ENCODE measurements at regions not wholly inside any gene's neighbourhood (a gene's known extent, or its start where the extent isn't known, plus 50 kb on each side); places are given as distances from the start of the nearest gene placed in this dataset.

DNA sequence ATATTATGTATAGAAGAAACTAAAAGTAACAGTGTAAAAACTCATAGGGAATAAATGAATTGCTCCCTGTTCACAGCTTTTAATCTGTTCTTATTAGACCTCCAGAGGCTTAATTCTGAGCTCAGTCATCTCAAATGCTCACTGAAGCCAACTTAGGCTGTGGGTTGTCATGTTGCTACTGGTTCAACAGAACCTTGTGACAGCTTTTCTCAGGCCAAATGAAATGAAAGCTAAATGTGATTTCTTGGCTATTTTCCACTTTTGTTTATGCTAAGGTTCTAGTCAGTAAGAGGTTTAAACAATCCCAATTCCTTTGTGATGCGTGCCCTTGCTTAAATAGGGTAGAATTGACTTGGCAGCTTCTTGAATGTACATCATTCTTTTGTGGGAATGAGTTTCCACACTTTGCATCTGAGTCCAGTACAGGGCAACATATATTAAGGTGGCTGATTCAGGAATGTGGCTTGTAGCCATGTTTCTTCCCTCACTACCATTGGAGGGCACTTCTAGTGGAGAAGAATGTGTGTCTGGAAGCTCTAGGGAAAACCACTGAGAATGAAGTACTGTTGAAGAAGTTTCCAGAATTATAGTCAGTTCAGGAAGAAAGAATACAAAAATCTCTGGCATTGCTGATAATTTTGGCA is 156.4 kb downstream of the NEDD1 start:
- TF ChIP-seq RCOR1 (IDR thresholded peaks at IDR 0.05; ENCODE audit: low read length) (no peak), TAF1 (IDR thresholded peaks at IDR 0.05; ENCODE audit: borderline replicate concordance, low read depth, low read length) (no peak), ELF1 (IDR thresholded peaks at IDR 0.05) (no peak)
- TF ChIP-seq, protein P1, sequence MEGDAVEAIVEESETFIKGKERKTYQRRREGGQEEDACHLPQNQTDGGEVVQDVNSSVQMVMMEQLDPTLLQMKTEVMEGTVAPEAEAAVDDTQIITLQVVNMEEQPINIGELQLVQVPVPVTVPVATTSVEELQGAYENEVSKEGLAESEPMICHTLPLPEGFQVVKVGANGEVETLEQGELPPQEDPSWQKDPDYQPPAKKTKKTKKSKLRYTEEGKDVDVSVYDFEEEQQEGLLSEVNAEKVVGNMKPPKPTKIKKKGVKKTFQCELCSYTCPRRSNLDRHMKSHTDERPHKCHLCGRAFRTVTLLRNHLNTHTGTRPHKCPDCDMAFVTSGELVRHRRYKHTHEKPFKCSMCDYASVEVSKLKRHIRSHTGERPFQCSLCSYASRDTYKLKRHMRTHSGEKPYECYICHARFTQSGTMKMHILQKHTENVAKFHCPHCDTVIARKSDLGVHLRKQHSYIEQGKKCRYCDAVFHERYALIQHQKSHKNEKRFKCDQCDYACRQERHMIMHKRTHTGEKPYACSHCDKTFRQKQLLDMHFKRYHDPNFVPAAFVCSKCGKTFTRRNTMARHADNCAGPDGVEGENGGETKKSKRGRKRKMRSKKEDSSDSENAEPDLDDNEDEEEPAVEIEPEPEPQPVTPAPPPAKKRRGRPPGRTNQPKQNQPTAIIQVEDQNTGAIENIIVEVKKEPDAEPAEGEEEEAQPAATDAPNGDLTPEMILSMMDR (IDR thresholded peaks at IDR 0.05), result no peak
- TF ChIP-seq, protein P2, sequence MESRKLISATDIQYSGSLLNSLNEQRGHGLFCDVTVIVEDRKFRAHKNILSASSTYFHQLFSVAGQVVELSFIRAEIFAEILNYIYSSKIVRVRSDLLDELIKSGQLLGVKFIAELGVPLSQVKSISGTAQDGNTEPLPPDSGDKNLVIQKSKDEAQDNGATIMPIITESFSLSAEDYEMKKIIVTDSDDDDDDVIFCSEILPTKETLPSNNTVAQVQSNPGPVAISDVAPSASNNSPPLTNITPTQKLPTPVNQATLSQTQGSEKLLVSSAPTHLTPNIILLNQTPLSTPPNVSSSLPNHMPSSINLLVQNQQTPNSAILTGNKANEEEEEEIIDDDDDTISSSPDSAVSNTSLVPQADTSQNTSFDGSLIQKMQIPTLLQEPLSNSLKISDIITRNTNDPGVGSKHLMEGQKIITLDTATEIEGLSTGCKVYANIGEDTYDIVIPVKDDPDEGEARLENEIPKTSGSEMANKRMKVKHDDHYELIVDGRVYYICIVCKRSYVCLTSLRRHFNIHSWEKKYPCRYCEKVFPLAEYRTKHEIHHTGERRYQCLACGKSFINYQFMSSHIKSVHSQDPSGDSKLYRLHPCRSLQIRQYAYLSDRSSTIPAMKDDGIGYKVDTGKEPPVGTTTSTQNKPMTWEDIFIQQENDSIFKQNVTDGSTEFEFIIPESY (IDR thresholded peaks at IDR 0.05; ENCODE audit: borderline replicate concordance, low read depth), result no peak
